Caco-2 (cell line): ENCODE measurements at regions not wholly inside any gene's neighbourhood (a gene's known extent, or its start where the extent isn't known, plus 50 kb on each side); places are given as distances from the start of the nearest gene placed in this dataset.

ENCODE experiments used
- BruUV-seq: library from RNA; stranded (reverse); fragments of 400-500 nt; replicated peaks from 2 replicates; lab custom pipeline; 2021; lab: Mats Ljungman, UMichigan
- CTCF ChIA-PET: fragments of 300-600 bp; sonication (Branson Sonifier 250); formaldehyde crosslinking; loops from one replicate; lab custom pipeline; 2022; ENCODE audit warnings: antibody characterized with exemption; lab: Charles Lee
- POLR2A ChIA-PET: fragments of 300-600 bp; sonication (Branson Sonifier 250); formaldehyde crosslinking; loops from one replicate; lab custom pipeline; 2022; ENCODE audit warnings: antibody characterized with exemption; lab: Charles Lee
- DNase-seq, 2 experiments: peaks; one replicate each; pipeline versions ENCODE4 v3.0.0 to v3.0.0-alpha.2; 2020 to 2022
- H3K27me3 ChIP-seq: replicated peaks from 2 replicates; pipeline ENCODE4 v1.6.0; 2011; ENCODE audit warnings: low read length; ENCODE audit not compliant: control insufficient read depth, insufficient read depth
- H3K36me3 ChIP-seq: 2 replicates; pipeline ENCODE4 v1.5.1; 2011; ENCODE audit warnings: low read length; ENCODE audit not compliant: control insufficient read depth, insufficient read depth
- H3K4me1 ChIP-seq: fragments of 250-450 bp; sonication (Bioruptor Pico); 2 replicates; pipeline ENCODE4 v1.5.1; 2020; ENCODE audit warnings: mild to moderate bottlenecking
- H3K4me3 ChIP-seq: 2 replicates; pipeline ENCODE4 v1.5.1; 2011; ENCODE audit warnings: low read depth, mild to moderate bottlenecking, control low read depth, low read length
- H3K9me3 ChIP-seq: fragments of 250-450 bp; sonication (Bioruptor Pico); 2 replicates; pipeline ENCODE4 v1.5.1; 2020; ENCODE audit warnings: mild to moderate bottlenecking, moderate library complexity
- H3K27ac Mint-ChIP-seq: one replicate; pipeline ENCODE4 v1.8.0; 2022; ENCODE audit warnings: mixed read lengths; ENCODE audit not compliant: unreplicated experiment
- H3K27me3 Mint-ChIP-seq: one replicate; pipeline ENCODE4 v1.8.0; 2022; ENCODE audit warnings: mixed read lengths; ENCODE audit not compliant: insufficient read depth, unreplicated experiment
- H3K36me3 Mint-ChIP-seq: one replicate; pipeline ENCODE4 v1.8.0; 2022; ENCODE audit warnings: mild to moderate bottlenecking, mixed read lengths; ENCODE audit not compliant: insufficient read depth, unreplicated experiment
- H3K4me1 Mint-ChIP-seq: one replicate; pipeline ENCODE4 v1.8.0; 2022; ENCODE audit warnings: low read depth, mixed read lengths; ENCODE audit not compliant: unreplicated experiment
- H3K4me3 Mint-ChIP-seq: one replicate; pipeline ENCODE4 v1.8.0; 2022; ENCODE audit warnings: mild to moderate bottlenecking, moderate library complexity, mixed read lengths; ENCODE audit not compliant: unreplicated experiment
- H3K9me3 Mint-ChIP-seq: one replicate; pipeline ENCODE4 v1.8.0; 2022; ENCODE audit warnings: mixed read lengths; ENCODE audit not compliant: unreplicated experiment
- intact Hi-C: fragments of 100-400 bp; cut with micrococcal nuclease; formaldehyde crosslinking; loops from one replicate; pipeline ENCODE4 v1.10.0; 2022; ENCODE audit not compliant: unreplicated experiment
- TF ChIP-seq, protein P1 (sequence below), 2 experiments: fragments of 200-600 bp in 1 of 2; IDR thresholded peaks; 1 replicate in 1 of 2; 2 replicates in 1 of 2; pipeline versions ENCODE4 v1.5.1 to v1.8.0; 2011 to 2022; ENCODE audit warnings: antibody characterized with exemption in 1 of 2, control low read depth in 1 of 2, inconsistent platforms in 1 of 2, low read depth in 1 of 2, low read length in 1 of 2, mild to moderate bottlenecking in 1 of 2, moderate library complexity in 1 of 2; ENCODE audit not compliant: insufficient read depth in 1 of 2, severe bottlenecking in 1 of 2, unreplicated experiment in 1 of 2

DNA sequence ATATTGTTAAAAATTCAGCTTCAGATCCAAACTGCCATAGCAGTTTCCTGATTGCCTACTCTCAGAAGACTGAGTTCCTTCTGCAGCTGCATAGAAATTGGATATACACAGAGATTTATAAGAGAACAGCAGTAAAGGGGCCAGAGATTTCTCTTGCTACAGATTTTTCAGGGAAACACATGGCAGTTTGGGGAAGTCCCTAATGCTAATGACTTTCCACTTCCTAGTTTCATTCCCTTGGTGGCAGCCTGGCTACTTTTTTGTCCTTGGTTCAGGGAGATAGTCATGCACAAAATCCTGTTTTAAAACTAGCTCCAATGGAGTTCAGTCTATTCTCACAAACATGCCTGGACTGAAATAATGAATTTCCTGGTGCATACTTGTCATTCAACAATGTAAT is 125.3 kb upstream of the PLCB4 start:
- Histone ChIP-seq H3K9me3 (no peaks in the 10 kb centered on the region), H3K4me1 (no peaks in the 10 kb centered on the region), H3K4me3 (no peak overlapping the region), H3K27me3 (no peaks in the 10 kb centered on the region), H3K36me3 (no peaks in the 10 kb centered on the region)
- Mint-ChIP-seq H3K27ac (no peak overlapping the region), H3K9me3 (no peaks in the 10 kb centered on the region), H3K4me3 (no peak overlapping the region), H3K36me3 (no peaks in the 10 kb centered on the region), H3K4me1 (no peaks in the 10 kb centered on the region), H3K27me3 (peaks cover 24% of the 10 kb centered on the region)
- TF ChIP-seq, protein P1, sequence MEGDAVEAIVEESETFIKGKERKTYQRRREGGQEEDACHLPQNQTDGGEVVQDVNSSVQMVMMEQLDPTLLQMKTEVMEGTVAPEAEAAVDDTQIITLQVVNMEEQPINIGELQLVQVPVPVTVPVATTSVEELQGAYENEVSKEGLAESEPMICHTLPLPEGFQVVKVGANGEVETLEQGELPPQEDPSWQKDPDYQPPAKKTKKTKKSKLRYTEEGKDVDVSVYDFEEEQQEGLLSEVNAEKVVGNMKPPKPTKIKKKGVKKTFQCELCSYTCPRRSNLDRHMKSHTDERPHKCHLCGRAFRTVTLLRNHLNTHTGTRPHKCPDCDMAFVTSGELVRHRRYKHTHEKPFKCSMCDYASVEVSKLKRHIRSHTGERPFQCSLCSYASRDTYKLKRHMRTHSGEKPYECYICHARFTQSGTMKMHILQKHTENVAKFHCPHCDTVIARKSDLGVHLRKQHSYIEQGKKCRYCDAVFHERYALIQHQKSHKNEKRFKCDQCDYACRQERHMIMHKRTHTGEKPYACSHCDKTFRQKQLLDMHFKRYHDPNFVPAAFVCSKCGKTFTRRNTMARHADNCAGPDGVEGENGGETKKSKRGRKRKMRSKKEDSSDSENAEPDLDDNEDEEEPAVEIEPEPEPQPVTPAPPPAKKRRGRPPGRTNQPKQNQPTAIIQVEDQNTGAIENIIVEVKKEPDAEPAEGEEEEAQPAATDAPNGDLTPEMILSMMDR (IDR thresholded peaks at IDR 0.05; ENCODE audit: insufficient read depth in 1 of 2, low read depth in 1 of 2, low read length in 1 of 2, severe bottlenecking in 1 of 2, unreplicated experiment in 1 of 2) = no peak
- CTCF ChIA-PET = no interaction called here
- POLR2A ChIA-PET = no interaction called here
- intact Hi-C loops = no loop called here
- no peak for DNase-seq
- no TSS peak for BruUV-seq

DNA sequence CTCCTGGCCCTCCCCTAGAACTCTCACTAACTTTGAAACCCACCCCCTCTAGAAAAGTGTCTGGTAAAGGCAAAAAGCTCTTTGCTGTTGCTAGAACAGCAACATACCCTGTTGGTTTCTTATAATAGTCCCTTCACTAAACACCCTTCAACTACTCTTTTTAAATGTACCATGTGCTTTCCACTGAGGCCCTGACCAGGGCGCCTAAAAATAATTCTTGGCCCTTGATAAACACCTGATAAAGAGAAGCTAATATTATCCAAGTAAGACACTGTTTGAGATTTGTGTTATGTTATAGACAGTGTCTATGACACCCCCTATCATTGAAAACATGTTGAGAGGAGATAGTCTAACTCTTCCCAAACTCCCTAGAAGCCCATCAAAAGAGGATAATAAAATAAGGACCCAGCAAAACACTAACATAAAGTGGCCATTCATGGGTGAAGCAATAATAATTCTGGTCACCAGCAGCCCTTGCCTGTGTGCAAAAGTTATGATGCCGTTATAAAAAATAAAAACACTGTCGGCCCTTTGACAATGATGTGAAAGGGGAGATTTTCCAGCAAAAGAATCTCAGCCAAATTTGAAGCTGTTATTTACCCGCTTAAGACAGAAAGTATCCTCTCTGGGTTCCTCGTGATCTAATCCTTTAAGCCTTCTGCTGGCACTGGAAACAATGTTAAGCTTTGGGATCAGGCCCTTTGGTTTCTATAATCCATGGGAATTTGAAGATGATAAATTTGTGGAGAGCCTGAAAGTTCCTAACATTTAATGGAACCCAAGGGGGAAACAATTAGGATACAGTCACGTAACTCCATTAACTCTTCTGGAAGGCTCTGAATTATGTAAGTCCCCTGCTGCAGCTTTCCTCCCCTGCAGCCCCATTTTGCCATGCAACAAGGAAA is 122.6 kb upstream of the PLCB4 start:
- POLR2A ChIA-PET = no interaction called here
- H3K4me1 Mint-ChIP-seq = no peaks in the 10 kb centered on the region
- DNase-seq = no peak
- TF ChIP-seq, protein P1 (IDR thresholded peaks at IDR 0.05; ENCODE audit: insufficient read depth in 1 of 2, low read depth in 1 of 2, low read length in 1 of 2, severe bottlenecking in 1 of 2, unreplicated experiment in 1 of 2) = no peak
- H3K4me3 Mint-ChIP-seq = no peak overlapping the region
- H3K4me1 ChIP-seq = no peaks in the 10 kb centered on the region
- no peaks in the 10 kb centered on the region for H3K36me3 Mint-ChIP-seq
- CTCF ChIA-PET = no interaction called here
- no peak overlapping the region for H3K27ac Mint-ChIP-seq
- H3K27me3 Mint-ChIP-seq = peaks cover 16% of the 10 kb centered on the region
- H3K4me3 ChIP-seq = no peak overlapping the region
- intact Hi-C loops = no loop called here
- no TSS peak for BruUV-seq
- H3K9me3 ChIP-seq = no peaks in the 10 kb centered on the region
- H3K27me3 ChIP-seq = no peaks in the 10 kb centered on the region
- no peaks in the 10 kb centered on the region for H3K9me3 Mint-ChIP-seq
- no peaks in the 10 kb centered on the region for H3K36me3 ChIP-seq

DNA sequence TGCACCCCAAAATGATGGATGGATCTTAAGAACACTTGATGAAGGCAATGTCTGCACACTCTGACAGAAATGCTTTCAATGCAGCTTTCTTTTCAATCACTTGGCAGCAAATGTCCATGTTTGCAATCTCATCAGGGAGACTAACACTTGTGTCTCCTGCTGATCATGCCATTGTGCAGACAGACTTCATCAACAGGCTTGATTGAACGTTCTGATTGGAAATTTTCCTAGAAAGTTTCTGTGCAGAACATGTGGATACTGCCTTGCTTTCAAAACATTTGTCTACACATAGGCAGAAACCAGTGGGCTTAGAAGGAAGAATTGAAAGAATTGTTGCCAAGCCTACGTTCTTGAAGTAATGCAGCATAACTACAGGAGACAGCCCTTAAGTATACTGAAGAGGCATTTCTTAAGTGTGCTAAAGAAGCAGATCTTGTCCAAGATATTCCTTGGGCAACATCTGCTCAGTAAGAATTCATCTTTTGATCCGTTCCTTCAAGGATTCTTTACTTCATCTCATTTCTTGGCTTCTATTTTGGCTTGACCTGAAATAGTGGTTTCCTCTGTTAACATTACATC is 120.4 kb upstream of the PLCB4 start:
- no peaks in the 10 kb centered on the region for H3K4me1 ChIP-seq
- ChIA-PET CTCF (no interaction called here), POLR2A (no interaction called here)
- H3K9me3 ChIP-seq = no peaks in the 10 kb centered on the region
- BruUV-seq = no TSS peak
- H3K4me3 ChIP-seq = no peak overlapping the region
- Mint-ChIP-seq H3K4me3 (no peak overlapping the region), H3K27me3 (peaks cover 17% of the 10 kb centered on the region), H3K4me1 (no peaks in the 10 kb centered on the region), H3K36me3 (no peaks in the 10 kb centered on the region), H3K9me3 (no peaks in the 10 kb centered on the region), H3K27ac (no peak overlapping the region)
- intact Hi-C loops = no loop called here
- TF ChIP-seq, protein P1 (IDR thresholded peaks at IDR 0.05; ENCODE audit: insufficient read depth in 1 of 2, low read depth in 1 of 2, low read length in 1 of 2, severe bottlenecking in 1 of 2, unreplicated experiment in 1 of 2) = no peak
- DNase-seq = no peak
- no peaks in the 10 kb centered on the region for H3K27me3 ChIP-seq
- H3K36me3 ChIP-seq = no peaks in the 10 kb centered on the region
